HEK293 (cell line): ENCODE measurements at regions not wholly inside any gene's neighbourhood (a gene's known extent, or its start where the extent isn't known, plus 50 kb on each side); places are given as distances from the start of the nearest gene placed in this dataset.

Experiments used
- CTCF ChIA-PET: fragments of 350-600 bp; formaldehyde crosslinking; extraction: SDS; loops from one replicate; lab custom pipeline; 2021; ENCODE audit warnings: antibody characterized with exemption; lab: Yijun Ruan, JAX
- POLR2A ChIA-PET: fragments of 300-600 bp; formaldehyde crosslinking; extraction: SDS; loops from one replicate; lab custom pipeline; 2020; ENCODE audit warnings: antibody characterized with exemption, inconsistent platforms; lab: Yijun Ruan, JAX
- H3K27ac ChIP-seq: fragments of 200-500 bp; sonication (Bioruptor generic); 2 replicates; pipeline ENCODE4 v1.5.1; 2014; ENCODE audit warnings: low read depth, low read length, control low read depth, inconsistent platforms; ENCODE audit errors: extremely low read depth
- H3K36me3 ChIP-seq, 2 experiments: fragments of 200-500 bp in 1 of 2; sonication (Bioruptor generic) in 1 of 2; 1 replicate in 1 of 2; 2 replicates in 1 of 2; pipeline ENCODE4 v1.5.1; 2014 to 2017; ENCODE audit warnings: inconsistent platforms in 2 of 2, low read length in 2 of 2; ENCODE audit not compliant: control insufficient read depth in 2 of 2, insufficient read depth in 1 of 2
- H3K4me1 ChIP-seq: fragments of 200-500 bp; sonication (Bioruptor generic); 2 replicates; pipeline ENCODE4 v1.5.1; 2014; ENCODE audit warnings: mild to moderate bottlenecking, low read length, inconsistent platforms; ENCODE audit not compliant: control insufficient read depth, insufficient read depth
- H3K4me3 ChIP-seq: 2 replicates; pipeline ENCODE4 v1.5.1; 2011; ENCODE audit warnings: low read depth, mild to moderate bottlenecking, control low read depth, low read length, moderate library complexity
- H3K9me3 ChIP-seq: fragments of 200-500 bp; sonication (Bioruptor generic); 2 replicates; pipeline ENCODE4 v1.5.1; 2014; ENCODE audit warnings: low read depth, low read length, inconsistent platforms; ENCODE audit not compliant: control insufficient read depth, insufficient read depth
- EGR2 ChIP-seq: fragments of 450-650 bp; formaldehyde crosslinking; IDR thresholded peaks from 2 replicates; pipeline ENCODE4 v1.5.1; 2016; ENCODE audit warnings: low read depth, missing biosample characterization, missing genetic modification characterization
- SALL2 ChIP-seq: fragments of 450-650 bp; formaldehyde crosslinking; IDR thresholded peaks from 2 replicates; pipeline ENCODE4 v1.5.0; 2017; ENCODE audit warnings: missing biosample characterization, mild to moderate bottlenecking, missing genetic modification characterization, borderline replicate concordance
- SETDB1 ChIP-seq: IDR thresholded peaks from one replicate; pipeline ENCODE4 v1.6.1; 2017; ENCODE audit warnings: mild to moderate bottlenecking, low read length, moderate library complexity, mixed read lengths; ENCODE audit not compliant: insufficient read length
- SP2 ChIP-seq: fragments of 450-650 bp; formaldehyde crosslinking; IDR thresholded peaks from 2 replicates; pipeline ENCODE4 v1.5.1; 2016; ENCODE audit warnings: missing biosample characterization, missing genetic modification characterization
- ZNF140 ChIP-seq: fragments of 450-650 bp; formaldehyde crosslinking; IDR thresholded peaks from 2 replicates; pipeline ENCODE4 v1.5.1; 2016; ENCODE audit warnings: missing biosample characterization, missing genetic modification characterization
- ZNF214 ChIP-seq: fragments of 450-650 bp; formaldehyde crosslinking; IDR thresholded peaks from 2 replicates; pipeline ENCODE4 v1.5.1; 2017; ENCODE audit warnings: missing biosample characterization, mild to moderate bottlenecking, missing genetic modification characterization, borderline replicate concordance
- ZNF239 ChIP-seq: fragments of 450-650 bp; formaldehyde crosslinking; IDR thresholded peaks from 2 replicates; pipeline ENCODE4 v1.5.1; 2016; ENCODE audit warnings: missing biosample characterization, missing genetic modification characterization
- ZNF341 ChIP-seq: fragments of 450-650 bp; formaldehyde crosslinking; IDR thresholded peaks from 2 replicates; pipeline ENCODE4; 2016; ENCODE audit warnings: low read depth, missing biosample characterization, missing genetic modification characterization
- ZNF433 ChIP-seq: fragments of 450-650 bp; formaldehyde crosslinking; IDR thresholded peaks from 2 replicates; pipeline ENCODE4 v1.5.1; 2016; ENCODE audit warnings: missing biosample characterization, missing genetic modification characterization, low read depth
- ZNF549 ChIP-seq: fragments of 450-650 bp; IDR thresholded peaks from 2 replicates; pipeline ENCODE4 v1.5.1; 2018; ENCODE audit warnings: missing biosample characterization, missing genetic modification characterization, mild to moderate bottlenecking, inconsistent platforms, moderate library complexity
- ZNF610 ChIP-seq: fragments of 450-650 bp; formaldehyde crosslinking; IDR thresholded peaks from 2 replicates; pipeline ENCODE4 v1.5.1; 2016; ENCODE audit warnings: missing biosample characterization, missing genetic modification characterization, borderline replicate concordance
- TF ChIP-seq, protein P1 (sequence below): fragments of 450-650 bp; formaldehyde crosslinking; conservative IDR thresholded peaks from 2 replicates; pipeline ENCODE4 v1.5.1; 2016; ENCODE audit warnings: low read depth, missing biosample characterization, missing genetic modification characterization
- TF ChIP-seq, protein P2 (sequence below): fragments of 450-650 bp; formaldehyde crosslinking; IDR thresholded peaks from 2 replicates; pipeline ENCODE4 v1.5.1; 2016; ENCODE audit warnings: missing biosample characterization, missing genetic modification characterization
- TF ChIP-seq, protein P3 (sequence below): fragments of 450-650 bp; formaldehyde crosslinking; IDR thresholded peaks from 2 replicates; pipeline ENCODE4 v1.5.1; 2017; ENCODE audit warnings: missing biosample characterization, missing genetic modification characterization
- TF ChIP-seq, protein P4 (sequence below): fragments of 450-650 bp; formaldehyde crosslinking; IDR thresholded peaks from 2 replicates; pipeline ENCODE4 v1.5.1; 2017; ENCODE audit warnings: missing biosample characterization, missing genetic modification characterization

DNA sequence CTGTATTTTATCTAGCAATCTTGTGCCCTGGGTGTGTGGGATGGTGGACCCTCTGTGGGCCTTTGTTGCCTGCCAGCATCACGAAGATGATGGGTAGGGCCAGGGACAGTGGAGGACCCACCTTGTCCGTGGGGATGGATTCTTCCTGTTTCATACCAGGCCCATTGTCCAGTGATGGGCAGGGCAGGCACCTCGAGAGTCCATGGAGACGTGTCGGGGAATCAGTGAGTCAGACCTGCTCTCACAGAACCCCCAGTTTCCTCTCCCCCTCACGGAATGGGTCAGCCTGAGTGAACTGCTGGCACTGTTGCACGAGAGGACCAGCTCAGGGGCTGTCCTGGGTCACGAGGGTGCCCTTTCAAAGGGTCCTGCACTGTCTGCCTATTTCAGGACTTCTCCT, 401.2 kb downstream of the RPS24 start:
- H3K36me3 ChIP-seq, result no peaks in the 10 kb centered on the region
- H3K4me1 ChIP-seq, result no peaks in the 10 kb centered on the region
- H3K27ac ChIP-seq, result no peak overlapping the region
- H3K4me3 ChIP-seq, result no peak overlapping the region
- TF ChIP-seq ZNF610 (tag by site-specific recombination) (no peak), SALL2 (tag by site-specific recombination) (no peak), ZNF433 (tag by site-specific recombination) (no peak), ZNF140 (no peak), ZNF341 (no peak), ZNF239 (tag by site-specific recombination) (no peak), ZNF549 (tag by site-specific recombination) (no peak), EGR2 (no peak), ZNF214 (tag by site-specific recombination) (no peak), SP2 (tag by site-specific recombination) (no peak)
- TF ChIP-seq, protein P1, sequence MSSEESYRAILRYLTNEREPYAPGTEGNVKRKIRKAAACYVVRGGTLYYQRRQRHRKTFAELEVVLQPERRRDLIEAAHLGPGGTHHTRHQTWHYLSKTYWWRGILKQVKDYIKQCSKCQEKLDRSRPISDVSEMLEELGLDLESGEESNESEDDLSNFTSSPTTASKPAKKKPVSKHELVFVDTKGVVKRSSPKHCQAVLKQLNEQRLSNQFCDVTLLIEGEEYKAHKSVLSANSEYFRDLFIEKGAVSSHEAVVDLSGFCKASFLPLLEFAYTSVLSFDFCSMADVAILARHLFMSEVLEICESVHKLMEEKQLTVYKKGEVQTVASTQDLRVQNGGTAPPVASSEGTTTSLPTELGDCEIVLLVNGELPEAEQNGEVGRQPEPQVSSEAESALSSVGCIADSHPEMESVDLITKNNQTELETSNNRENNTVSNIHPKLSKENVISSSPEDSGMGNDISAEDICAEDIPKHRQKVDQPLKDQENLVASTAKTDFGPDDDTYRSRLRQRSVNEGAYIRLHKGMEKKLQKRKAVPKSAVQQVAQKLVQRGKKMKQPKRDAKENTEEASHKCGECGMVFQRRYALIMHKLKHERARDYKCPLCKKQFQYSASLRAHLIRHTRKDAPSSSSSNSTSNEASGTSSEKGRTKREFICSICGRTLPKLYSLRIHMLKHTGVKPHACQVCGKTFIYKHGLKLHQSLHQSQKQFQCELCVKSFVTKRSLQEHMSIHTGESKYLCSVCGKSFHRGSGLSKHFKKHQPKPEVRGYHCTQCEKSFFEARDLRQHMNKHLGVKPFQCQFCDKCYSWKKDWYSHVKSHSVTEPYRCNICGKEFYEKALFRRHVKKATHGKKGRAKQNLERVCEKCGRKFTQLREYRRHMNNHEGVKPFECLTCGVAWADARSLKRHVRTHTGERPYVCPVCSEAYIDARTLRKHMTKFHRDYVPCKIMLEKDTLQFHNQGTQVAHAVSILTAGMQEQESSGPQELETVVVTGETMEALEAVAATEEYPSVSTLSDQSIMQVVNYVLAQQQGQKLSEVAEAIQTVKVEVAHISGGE, result no peak
- TF ChIP-seq, protein P2, sequence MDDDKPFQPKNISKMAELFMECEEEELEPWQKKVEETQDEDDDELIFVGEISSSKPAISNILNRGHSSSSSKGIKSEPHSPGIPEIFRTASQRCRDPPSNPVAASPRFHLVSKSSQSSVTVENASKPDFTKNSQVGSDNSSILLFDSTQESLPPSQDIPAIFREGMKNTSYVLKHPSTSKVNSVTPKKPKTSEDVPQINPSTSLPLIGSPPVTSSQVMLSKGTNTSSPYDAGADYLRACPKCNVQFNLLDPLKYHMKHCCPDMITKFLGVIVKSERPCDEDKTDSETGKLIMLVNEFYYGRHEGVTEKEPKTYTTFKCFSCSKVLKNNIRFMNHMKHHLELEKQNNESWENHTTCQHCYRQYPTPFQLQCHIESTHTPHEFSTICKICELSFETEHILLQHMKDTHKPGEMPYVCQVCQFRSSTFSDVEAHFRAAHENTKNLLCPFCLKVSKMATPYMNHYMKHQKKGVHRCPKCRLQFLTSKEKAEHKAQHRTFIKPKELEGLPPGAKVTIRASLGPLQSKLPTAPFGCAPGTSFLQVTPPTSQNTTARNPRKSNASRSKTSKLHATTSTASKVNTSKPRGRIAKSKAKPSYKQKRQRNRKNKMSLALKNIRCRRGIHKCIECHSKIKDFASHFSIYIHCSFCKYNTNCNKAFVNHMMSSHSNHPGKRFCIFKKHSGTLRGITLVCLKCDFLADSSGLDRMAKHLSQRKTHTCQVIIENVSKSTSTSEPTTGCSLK (tag by site-specific recombination), result no peak
- TF ChIP-seq, protein P3, sequence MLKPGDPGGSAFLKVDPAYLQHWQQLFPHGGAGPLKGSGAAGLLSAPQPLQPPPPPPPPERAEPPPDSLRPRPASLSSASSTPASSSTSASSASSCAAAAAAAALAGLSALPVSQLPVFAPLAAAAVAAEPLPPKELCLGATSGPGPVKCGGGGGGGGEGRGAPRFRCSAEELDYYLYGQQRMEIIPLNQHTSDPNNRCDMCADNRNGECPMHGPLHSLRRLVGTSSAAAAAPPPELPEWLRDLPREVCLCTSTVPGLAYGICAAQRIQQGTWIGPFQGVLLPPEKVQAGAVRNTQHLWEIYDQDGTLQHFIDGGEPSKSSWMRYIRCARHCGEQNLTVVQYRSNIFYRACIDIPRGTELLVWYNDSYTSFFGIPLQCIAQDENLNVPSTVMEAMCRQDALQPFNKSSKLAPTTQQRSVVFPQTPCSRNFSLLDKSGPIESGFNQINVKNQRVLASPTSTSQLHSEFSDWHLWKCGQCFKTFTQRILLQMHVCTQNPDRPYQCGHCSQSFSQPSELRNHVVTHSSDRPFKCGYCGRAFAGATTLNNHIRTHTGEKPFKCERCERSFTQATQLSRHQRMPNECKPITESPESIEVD (tag by site-specific recombination), result no peak
- TF ChIP-seq, protein P4, sequence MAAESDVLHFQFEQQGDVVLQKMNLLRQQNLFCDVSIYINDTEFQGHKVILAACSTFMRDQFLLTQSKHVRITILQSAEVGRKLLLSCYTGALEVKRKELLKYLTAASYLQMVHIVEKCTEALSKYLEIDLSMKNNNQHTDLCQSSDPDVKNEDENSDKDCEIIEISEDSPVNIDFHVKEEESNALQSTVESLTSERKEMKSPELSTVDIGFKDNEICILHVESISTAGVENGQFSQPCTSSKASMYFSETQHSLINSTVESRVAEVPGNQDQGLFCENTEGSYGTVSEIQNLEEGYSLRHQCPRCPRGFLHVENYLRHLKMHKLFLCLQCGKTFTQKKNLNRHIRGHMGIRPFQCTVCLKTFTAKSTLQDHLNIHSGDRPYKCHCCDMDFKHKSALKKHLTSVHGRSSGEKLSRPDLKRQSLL (tag by site-specific recombination), result no peak
- ChIA-PET POLR2A (no interaction called here), CTCF (interaction anchor here (0.5 to 0.6 kb wide), 2 partner anchors 215 to 740 kb away, joined by 3 read pairs; no protein-coding TSS in a partner anchor)
- H3K9me3 ChIP-seq, result no peaks in the 10 kb centered on the region

DNA sequence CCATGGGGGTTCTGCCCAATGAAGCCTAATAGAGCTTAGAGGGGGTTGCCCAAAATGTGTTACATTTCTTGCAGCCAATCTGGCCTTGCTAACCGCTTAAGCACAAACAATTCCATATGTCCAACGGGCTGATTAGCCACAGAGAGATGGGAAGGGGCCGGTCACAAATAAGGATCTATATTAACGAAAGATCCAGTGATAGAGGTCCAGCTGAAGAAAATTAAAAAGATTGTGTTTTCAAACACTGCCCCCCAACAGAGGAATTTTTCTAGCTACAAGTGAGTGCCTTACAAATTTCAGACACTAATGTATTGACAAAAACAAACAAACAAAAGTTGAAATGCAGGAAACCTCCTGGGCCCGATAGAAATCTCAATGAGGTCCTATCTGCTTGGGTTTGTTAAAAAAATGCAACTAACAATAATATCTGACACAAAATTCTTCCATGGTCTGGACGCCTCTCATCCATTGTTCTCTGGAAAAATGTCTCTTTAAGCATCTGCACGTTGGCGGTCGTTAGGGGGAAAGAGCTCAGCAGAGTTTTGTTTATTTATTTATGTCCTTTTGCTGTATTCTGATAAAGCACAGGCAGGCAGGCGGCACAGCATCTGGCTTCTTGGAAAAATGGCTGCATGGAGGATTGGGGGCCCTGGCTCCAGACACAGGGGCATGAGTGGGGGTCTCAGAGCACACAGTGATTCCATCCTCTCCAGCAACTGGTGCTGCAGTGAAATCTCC, 402.0 kb downstream of the RPS24 start:
- H3K4me3 ChIP-seq, result no peak overlapping the region
- H3K36me3 ChIP-seq, result no peaks in the 10 kb centered on the region
- TF ChIP-seq SETDB1, result no peak
- no peaks in the 10 kb centered on the region for H3K4me1 ChIP-seq
- H3K27ac ChIP-seq, result no peak overlapping the region
- ChIA-PET CTCF (interaction anchor here (0.6 to 1.2 kb wide), 2 partner anchors 10 to 214 kb away, joined by 3 read pairs; no protein-coding TSS in a partner anchor), POLR2A (no interaction called here)
- H3K9me3 ChIP-seq, result no peaks in the 10 kb centered on the region
